Forelimb muscle (tissue), 1 donor: ENCODE measurements at regions not wholly inside any gene's neighbourhood (a gene's known extent, or its start where the extent isn't known, plus 50 kb on each side); places are given as distances from the start of the nearest gene placed in this dataset.
"Not testable (repeated sequence)": the region's sequence is repeated elsewhere in the genome, so short reads cannot be mapped to it uniquely, and the experiment has no call there.

ENCODE experiments used
- DNase-seq: peaks from one replicate; pipeline ENCODE4 v3.0.0-alpha.2; 2013; ENCODE audit warnings: low read depth

- peak; percentile 28 for DNase-seq
Observed at GRCh38 chr11:22920939-22921565, 60.8 kb upstream of the CCDC179 start.

GRCh38 chr11:22922672-22923071 is 62.4 kb upstream of the CCDC179 start:
- no peak for DNase-seq

GRCh38 chr11:22923561-22923960 is 63.3 kb upstream of the CCDC179 start:
- DNase-seq, result no peak

GRCh38 chr11:22926341-22926740 is 66.1 kb upstream of the CCDC179 start:
- DNase-seq, result no peak

- no peak for DNase-seq
Observed at GRCh38 chr11:22927793-22928192, 67.5 kb upstream of the CCDC179 start.

GRCh38 chr11:22928207-22928917 is 68.1 kb upstream of the CCDC179 start:
- no peak for DNase-seq

- no peak for DNase-seq
Observed at GRCh38 chr11:22930816-22931594, 70.7 kb upstream of the CCDC179 start.

- no peak for DNase-seq
Observed at GRCh38 chr11:22938691-22939090, 78.4 kb upstream of the CCDC179 start.

GRCh38 chr11:22941544-22941943 is 81.3 kb upstream of the CCDC179 start:
- DNase-seq, result not testable (repeated sequence)

- no peak for DNase-seq
Observed at GRCh38 chr11:22957786-22958185, 97.5 kb upstream of the CCDC179 start.

- no peak for DNase-seq
Observed at GRCh38 chr11:22974251-22974650, 114.0 kb upstream of the CCDC179 start.

- DNase-seq, result no peak
Observed at GRCh38 chr11:22976146-22976545, 115.9 kb upstream of the CCDC179 start.

- DNase-seq, result no peak
Observed at GRCh38 chr11:22982903-22983302, 122.6 kb upstream of the CCDC179 start.

GRCh38 chr11:22984045-22984444 is 123.8 kb upstream of the CCDC179 start:
- no peak for DNase-seq

- no peak for DNase-seq
Observed at GRCh38 chr11:22989371-22989770, 129.1 kb upstream of the CCDC179 start.

- DNase-seq, result no peak
Observed at GRCh38 chr11:22991196-22991595, 130.9 kb upstream of the CCDC179 start.

GRCh38 chr11:23006730-23007129 is 146.5 kb upstream of the CCDC179 start:
- no peak for DNase-seq

- no peak for DNase-seq
Observed at GRCh38 chr11:23010790-23011335, 150.6 kb upstream of the CCDC179 start.

GRCh38 chr11:23012930-23013329 is 152.7 kb upstream of the CCDC179 start:
- DNase-seq, result no peak

- DNase-seq, result no peak
Observed at GRCh38 chr11:23013509-23013908, 153.2 kb upstream of the CCDC179 start.

- no peak for DNase-seq
Observed at GRCh38 chr11:23021287-23021863, 161.1 kb upstream of the CCDC179 start.

- no peak for DNase-seq
Observed at GRCh38 chr11:23022854-23023253, 162.6 kb upstream of the CCDC179 start.
